GM08714 (cell line): ENCODE measurements at regions not wholly inside any gene's neighbourhood (a gene's known extent, or its start where the extent isn't known, plus 50 kb on each side); places are given as distances from the start of the nearest gene placed in this dataset.
"Not testable (repeated sequence)": the region's sequence is repeated elsewhere in the genome, so short reads cannot be mapped to it uniquely, and the experiment has no call there.

Source experiments
- H3K4me3 ChIP-seq: fragments of 200-500 bp; sonication (Bioruptor generic); 2 replicates; pipeline ENCODE4 v1.5.1; 2014; ENCODE audit warnings: mild to moderate bottlenecking, low read length, inconsistent platforms
- ZNF274 ChIP-seq: IDR thresholded peaks from 2 replicates; pipeline ENCODE4 v1.6.1; 2012; ENCODE audit warnings: mild to moderate bottlenecking, low read depth, low read length

GRCh38 chr15:45794712-45795439 is 160.0 kb downstream of the SQOR start:
- no peak overlapping the region for H3K4me3 ChIP-seq
- TF ChIP-seq ZNF274 = no peak

DNA sequence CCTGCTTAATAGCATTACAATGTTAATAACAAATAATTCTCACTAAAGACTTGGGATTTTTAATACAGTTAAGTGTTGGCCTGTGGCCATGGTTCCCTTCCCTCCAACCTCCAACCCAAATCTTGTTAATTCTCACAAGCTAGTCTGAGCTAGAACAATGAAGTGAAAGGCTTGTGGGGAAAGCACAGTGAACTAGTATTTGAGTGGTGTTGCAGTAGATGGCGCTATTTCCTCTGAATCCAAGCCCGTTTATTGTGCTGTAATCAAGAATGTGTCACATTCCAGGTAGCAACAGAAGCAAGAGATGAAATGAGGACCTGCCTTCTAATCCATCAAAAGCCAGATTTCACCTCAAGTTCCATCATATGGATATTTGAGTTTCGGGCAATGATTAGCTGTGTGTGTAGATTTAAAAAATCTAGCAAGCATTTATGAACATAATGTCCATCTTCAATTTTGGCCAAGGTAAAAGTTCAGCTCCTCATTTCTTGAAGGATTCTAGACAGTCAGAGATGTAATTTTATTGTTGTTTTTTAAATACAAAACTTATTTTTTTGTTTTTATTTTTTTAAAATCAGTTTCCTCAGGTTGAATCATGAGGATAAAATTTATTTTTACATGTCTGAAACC is 160.7 kb downstream of the SQOR start:
- TF ChIP-seq ZNF274 = no peak
- no peak overlapping the region for H3K4me3 ChIP-seq

GRCh38 chr15:45796433-45796832 is 161.6 kb downstream of the SQOR start:
- no peak overlapping the region for H3K4me3 ChIP-seq
- TF ChIP-seq ZNF274 = no peak

DNA sequence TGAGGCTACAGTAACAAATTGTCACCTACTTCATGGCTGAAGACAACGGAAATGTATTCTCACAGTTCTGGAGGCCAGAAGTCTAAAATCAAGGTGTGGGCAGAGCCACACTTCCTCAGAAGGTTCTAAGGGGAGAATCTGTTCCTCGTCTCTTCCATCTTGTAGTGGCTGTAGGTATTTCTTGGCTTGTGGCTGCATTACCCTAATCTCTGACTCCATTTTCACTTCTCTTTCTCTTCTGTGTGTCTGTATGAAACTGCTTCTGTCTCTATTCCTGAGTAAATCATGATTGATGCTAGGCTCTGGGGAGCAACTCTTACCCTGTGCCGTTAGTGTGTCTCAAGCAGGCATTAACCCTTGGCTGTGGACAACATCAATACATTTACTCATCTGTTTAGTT is 164.7 kb downstream of the SQOR start:
- TF ChIP-seq ZNF274 = no peak

DNA sequence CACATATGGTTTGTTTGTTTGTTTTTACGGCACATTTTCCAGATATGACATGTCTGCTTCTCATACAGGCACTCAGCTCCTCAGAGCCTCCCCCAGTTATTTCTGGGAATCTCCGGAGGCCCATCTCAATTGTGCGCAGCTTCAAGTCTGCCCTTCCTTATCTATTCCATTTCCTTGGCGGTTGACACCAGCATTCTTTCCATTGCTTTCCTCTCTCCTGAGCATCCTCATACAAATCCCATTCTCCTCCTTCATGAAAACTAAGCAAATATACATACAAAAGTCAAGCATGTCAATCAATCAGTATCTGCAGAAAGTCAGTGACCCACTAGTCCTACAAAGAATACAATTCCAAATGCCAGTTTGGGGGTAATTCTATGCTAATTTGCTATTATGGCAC is 166.7 kb downstream of the SQOR start:
- no peak overlapping the region for H3K4me3 ChIP-seq
- TF ChIP-seq ZNF274 = no peak

More for the DNA sequence above, 164.7 kb downstream of the SQOR start:
- H3K4me3 ChIP-seq = no peak overlapping the region

- H3K4me3 ChIP-seq = no peak overlapping the region
- no peak for TF ChIP-seq ZNF274
These were observed 167.3 kb downstream of the SQOR start for GRCh38 chr15:45802140-45802539.

GRCh38 chr15:45804028-45804427 is 169.2 kb downstream of the SQOR start:
- H3K4me3 ChIP-seq = no peak overlapping the region
- TF ChIP-seq ZNF274 = no peak

DNA sequence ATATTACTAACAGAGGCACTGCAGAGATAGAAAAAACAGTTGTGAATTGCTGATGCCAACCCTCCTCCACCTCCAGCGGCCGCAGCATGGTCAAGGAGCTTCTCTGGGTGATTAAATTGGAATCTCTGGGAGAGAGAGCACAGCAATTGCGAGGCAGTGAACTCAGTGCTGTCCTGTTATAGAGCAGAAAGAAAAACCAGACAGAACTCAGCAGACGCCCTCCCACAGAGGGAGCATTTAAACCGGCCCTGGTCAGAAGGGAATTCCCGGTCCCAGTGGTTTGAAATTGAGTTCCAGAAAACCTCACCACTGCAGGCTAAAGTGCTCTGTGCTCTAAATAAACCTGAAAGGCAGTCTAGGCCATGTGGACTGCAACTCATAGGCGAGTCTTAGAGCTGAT is 175.4 kb downstream of the SQOR start:
- TF ChIP-seq ZNF274 = no peak
- H3K4me3 ChIP-seq = no peak overlapping the region

DNA sequence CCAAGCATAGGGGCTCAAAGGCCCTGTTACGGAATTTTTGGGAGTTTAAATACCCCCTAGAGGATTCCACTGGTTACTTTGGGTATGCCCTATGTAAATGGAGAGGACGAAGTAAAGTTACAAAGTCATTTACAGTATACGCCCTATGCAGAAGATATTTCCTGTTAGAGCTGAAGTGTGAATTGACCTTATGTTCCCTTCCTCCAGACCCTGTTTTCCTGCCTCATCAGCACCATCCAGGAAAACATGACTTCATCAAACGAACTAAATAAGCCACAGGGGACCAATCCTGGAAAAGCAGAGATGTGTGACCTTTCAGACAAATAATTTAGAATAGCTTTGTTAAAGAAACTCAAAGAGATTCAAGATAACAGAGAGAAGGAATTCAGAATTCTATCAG is 177.4 kb downstream of the SQOR start:
- H3K4me3 ChIP-seq = no peak overlapping the region
- no peak for TF ChIP-seq ZNF274

- H3K4me3 ChIP-seq = not testable (repeated sequence)
These were observed 182.7 kb downstream of the SQOR start for GRCh38 chr15:45817578-45817977.

DNA sequence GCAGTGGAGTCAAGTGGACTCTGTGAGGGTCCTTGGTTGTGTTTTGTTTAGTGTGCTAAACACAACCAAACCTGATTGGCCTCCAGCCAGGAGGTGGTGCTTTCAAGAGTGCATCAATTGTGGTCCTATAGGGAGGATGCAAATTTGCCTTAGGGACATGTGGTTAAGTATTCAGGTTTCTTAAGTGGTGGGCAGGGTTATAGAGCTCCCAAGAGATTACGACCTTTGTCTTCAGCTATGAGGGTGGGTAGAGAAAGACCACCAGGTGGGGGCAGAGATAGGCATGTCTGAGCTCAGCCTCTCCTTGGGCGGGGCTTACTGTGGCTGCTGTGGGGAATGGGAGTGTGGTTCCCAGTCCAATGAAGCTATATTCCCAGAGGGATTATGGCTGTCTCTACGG is 186.6 kb downstream of the SQOR start:
- no peak for TF ChIP-seq ZNF274
- no peak overlapping the region for H3K4me3 ChIP-seq

DNA sequence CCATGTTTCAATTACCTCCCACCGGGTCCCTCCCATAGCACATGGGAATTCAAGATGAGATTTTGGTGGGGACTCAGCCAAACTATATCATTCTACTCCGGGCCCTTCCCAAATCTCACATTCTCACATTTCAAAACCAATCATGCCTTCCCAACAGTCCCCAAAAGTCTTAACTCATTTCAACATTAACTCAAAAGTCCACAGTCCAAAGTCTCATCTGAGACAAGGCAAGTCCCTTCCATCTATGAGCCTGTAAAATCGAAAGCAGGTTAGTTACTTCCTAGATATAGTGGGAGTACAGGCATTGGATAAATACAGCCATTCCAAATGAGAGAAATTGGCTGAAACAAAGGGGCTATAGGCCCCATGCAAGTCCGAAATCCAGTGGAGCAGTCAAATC is 188.1 kb downstream of the SQOR start:
- not testable (repeated sequence) for H3K4me3 ChIP-seq

DNA sequence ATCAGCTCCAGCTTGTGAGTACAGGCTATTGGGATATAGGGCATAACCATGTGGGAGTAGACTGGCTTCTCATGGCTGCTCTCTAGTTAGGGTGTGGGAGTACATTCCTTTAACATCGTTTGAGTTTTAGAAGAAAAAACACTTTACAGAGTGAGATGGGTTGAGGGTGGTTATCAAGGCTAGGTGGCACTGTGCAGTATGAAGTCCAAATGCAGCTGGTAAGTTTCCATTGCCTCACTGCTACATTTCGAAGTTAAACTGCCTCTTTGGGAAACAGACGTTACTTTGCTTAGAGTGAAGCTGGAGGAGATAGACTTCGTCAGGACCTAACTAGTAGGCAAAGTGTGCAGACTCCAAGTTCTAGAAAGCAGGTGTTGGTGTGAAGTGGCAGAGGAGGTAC is 192.4 kb downstream of the SQOR start:
- no peak for TF ChIP-seq ZNF274
- no peak overlapping the region for H3K4me3 ChIP-seq

DNA sequence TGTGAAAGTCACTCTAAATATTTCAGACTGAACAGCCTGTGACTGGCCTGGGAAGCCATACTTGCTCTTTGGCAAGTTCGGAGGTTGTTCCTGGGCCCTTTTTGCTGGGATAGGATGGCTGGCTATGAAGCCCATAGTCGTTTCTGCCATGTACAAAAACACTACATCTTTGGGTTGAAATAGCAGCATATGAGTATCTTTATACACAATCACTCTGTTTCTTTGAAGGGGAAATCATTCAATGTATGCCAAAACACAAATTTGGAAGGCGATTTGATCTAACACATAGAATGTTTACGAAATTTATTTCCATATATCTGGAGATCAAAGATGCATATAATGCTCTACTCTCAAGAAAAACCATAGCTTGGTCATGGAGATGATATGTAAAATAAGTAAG is 192.9 kb downstream of the SQOR start:
- no peak overlapping the region for H3K4me3 ChIP-seq
- no peak for TF ChIP-seq ZNF274

- TF ChIP-seq ZNF274 = no peak
- H3K4me3 ChIP-seq = no peak overlapping the region
These were observed 194.7 kb downstream of the SQOR start for GRCh38 chr15:45829336-45830153.
